ENCODE measurements at regions not wholly inside any gene's neighbourhood (a gene's known extent, or its start where the extent isn't known, plus 50 kb on each side); places are given as distances from the start of the nearest gene placed in this dataset.
"Not testable (repeated sequence)": the region's sequence is repeated elsewhere in the genome, so short reads cannot be mapped to it uniquely, and the experiment has no call there.

DNA sequence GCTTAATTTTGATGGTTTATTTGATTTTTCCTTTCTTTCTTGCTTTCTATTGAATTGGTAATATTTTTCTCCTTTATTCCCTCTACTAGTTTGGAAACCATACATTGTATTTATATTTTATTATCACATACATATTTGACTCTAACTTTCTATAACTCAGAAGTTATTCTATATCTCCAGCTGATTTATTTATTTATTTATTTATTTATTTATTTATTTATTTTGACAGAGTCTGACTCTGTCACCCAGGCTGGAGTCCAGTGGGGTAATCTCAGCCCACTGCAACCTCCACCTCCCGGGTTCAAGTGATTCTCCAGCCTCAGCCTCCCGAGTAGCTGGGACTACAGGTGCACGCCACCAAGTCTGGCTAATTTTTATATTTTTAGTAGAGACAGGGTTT, 122.7 kb upstream of the EDNRB start:
- TF ChIP-seq SIX4 (CRISPR knock-in tag; IDR thresholded peaks at IDR 0.05); POLR2G (IDR thresholded peaks at IDR 0.05; ENCODE audit: low read depth, low read length): not testable (repeated sequence)
- TF ChIP-seq, protein P1, sequence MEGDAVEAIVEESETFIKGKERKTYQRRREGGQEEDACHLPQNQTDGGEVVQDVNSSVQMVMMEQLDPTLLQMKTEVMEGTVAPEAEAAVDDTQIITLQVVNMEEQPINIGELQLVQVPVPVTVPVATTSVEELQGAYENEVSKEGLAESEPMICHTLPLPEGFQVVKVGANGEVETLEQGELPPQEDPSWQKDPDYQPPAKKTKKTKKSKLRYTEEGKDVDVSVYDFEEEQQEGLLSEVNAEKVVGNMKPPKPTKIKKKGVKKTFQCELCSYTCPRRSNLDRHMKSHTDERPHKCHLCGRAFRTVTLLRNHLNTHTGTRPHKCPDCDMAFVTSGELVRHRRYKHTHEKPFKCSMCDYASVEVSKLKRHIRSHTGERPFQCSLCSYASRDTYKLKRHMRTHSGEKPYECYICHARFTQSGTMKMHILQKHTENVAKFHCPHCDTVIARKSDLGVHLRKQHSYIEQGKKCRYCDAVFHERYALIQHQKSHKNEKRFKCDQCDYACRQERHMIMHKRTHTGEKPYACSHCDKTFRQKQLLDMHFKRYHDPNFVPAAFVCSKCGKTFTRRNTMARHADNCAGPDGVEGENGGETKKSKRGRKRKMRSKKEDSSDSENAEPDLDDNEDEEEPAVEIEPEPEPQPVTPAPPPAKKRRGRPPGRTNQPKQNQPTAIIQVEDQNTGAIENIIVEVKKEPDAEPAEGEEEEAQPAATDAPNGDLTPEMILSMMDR (CRISPR knock-in tag; IDR thresholded peaks at IDR 0.05), result not testable (repeated sequence)

All from HepG2 (cell line).